ENCODE measurements at regions not wholly inside any gene's neighbourhood (a gene's known extent, or its start where the extent isn't known, plus 50 kb on each side); places are given as distances from the start of the nearest gene placed in this dataset.
"Not testable (repeated sequence)": the region's sequence is repeated elsewhere in the genome, so short reads cannot be mapped to it uniquely, and the experiment has no call there.

- Histone ChIP-seq H3K4me1 (ENCODE audit: control insufficient read depth, extremely low read depth, insufficient read depth, low read length) (no peaks in the 10 kb centered on the region), H4K20me1 (ENCODE audit: control insufficient read depth, extremely low read depth, insufficient read depth, low read length) (no peaks in the 10 kb centered on the region), H2AFZ (ENCODE audit: low read length) (no peak overlapping the region), H3K9ac (ENCODE audit: insufficient read depth, low read length) (no peak overlapping the region), H3K4me2 (ENCODE audit: extremely low read depth, insufficient read depth, low read length) (no peak overlapping the region), H3K4me3 (replicated peaks in 1 of 4; ENCODE audit: control extremely low read depth in 1 of 4, insufficient read depth in 1 of 4, low read depth in 3 of 4, low read length in 4 of 4) (no peak overlapping the region), H3K27me3 (ENCODE audit: control insufficient read depth, insufficient read depth, low read length) (no peaks in the 10 kb centered on the region), H3K9me3 (ENCODE audit: control insufficient read depth, insufficient read depth, low read depth, low read length) (no peaks in the 10 kb centered on the region), H3K79me2 (ENCODE audit: control insufficient read depth, insufficient read depth, low read length) (no peaks in the 10 kb centered on the region), H3K36me3 (ENCODE audit: control insufficient read depth, insufficient read depth, low read length) (no peaks in the 10 kb centered on the region), H3K27ac (ENCODE audit: insufficient read depth, low read length) (no peak overlapping the region)
- TF ChIP-seq EZH2 (IDR thresholded peaks at IDR 0.05; ENCODE audit: low read length, missing control alignments) (no peak), CTCF (conservative IDR thresholded peaks at IDR 0.05 in 1 of 2, IDR thresholded peaks at IDR 0.05 in 1 of 2; ENCODE audit: low read depth in 1 of 2, low read length in 2 of 2) (no peak)
- no peak for DNase-seq (ENCODE audit: low read depth in 2 of 2)
Measured at GRCh38 chr10:107969936-107970335, 805.4 kb upstream of the SORCS1 start.

- Histone ChIP-seq H4K20me1 (ENCODE audit: control insufficient read depth, extremely low read depth, insufficient read depth, low read length) (no peaks in the 10 kb centered on the region), H3K27ac (ENCODE audit: insufficient read depth, low read length) (no peak overlapping the region), H3K4me2 (ENCODE audit: extremely low read depth, insufficient read depth, low read length) (no peak overlapping the region), H3K4me1 (ENCODE audit: control insufficient read depth, extremely low read depth, insufficient read depth, low read length) (no peaks in the 10 kb centered on the region), H3K79me2 (ENCODE audit: control insufficient read depth, insufficient read depth, low read length) (no peaks in the 10 kb centered on the region), H3K4me3 (replicated peaks in 1 of 4; ENCODE audit: control extremely low read depth in 1 of 4, insufficient read depth in 1 of 4, low read depth in 3 of 4, low read length in 4 of 4) (no peak overlapping the region), H3K27me3 (ENCODE audit: control insufficient read depth, insufficient read depth, low read length) (no peaks in the 10 kb centered on the region), H2AFZ (ENCODE audit: low read length) (no peak overlapping the region), H3K9ac (ENCODE audit: insufficient read depth, low read length) (no peak overlapping the region), H3K36me3 (ENCODE audit: control insufficient read depth, insufficient read depth, low read length) (no peaks in the 10 kb centered on the region), H3K9me3 (ENCODE audit: control insufficient read depth, insufficient read depth, low read depth, low read length) (no peaks in the 10 kb centered on the region)
- no peak for TF ChIP-seq EZH2 (IDR thresholded peaks at IDR 0.05; ENCODE audit: low read length, missing control alignments)
- TF ChIP-seq CTCF (conservative IDR thresholded peaks at IDR 0.05 in 1 of 2, IDR thresholded peaks at IDR 0.05 in 1 of 2; ENCODE audit: low read depth in 1 of 2, low read length in 2 of 2): no peak
- peak; percentile 8 to 30 for DNase-seq (ENCODE audit: low read depth in 2 of 2)
Measured at GRCh38 chr10:107966826-107967225, 802.3 kb upstream of the SORCS1 start.

GRCh38 chr10:107952649-107953556 lies 788.4 kb upstream of the SORCS1 start:
- no peak overlapping the region for H3K4me2 ChIP-seq (ENCODE audit: extremely low read depth, insufficient read depth, low read length)
- H3K79me2 ChIP-seq (ENCODE audit: control insufficient read depth, insufficient read depth, low read length): no peaks in the 10 kb centered on the region
- no peaks in the 10 kb centered on the region for H3K4me1 ChIP-seq (ENCODE audit: control insufficient read depth, extremely low read depth, insufficient read depth, low read length)
- H3K4me3 ChIP-seq (replicated peaks in 1 of 4; ENCODE audit: control extremely low read depth in 1 of 4, insufficient read depth in 1 of 4, low read depth in 3 of 4, low read length in 4 of 4): no peak overlapping the region
- H3K9me3 ChIP-seq (ENCODE audit: control insufficient read depth, insufficient read depth, low read depth, low read length): no peaks in the 10 kb centered on the region
- no peak for TF ChIP-seq EZH2 (IDR thresholded peaks at IDR 0.05; ENCODE audit: low read length, missing control alignments)
- TF ChIP-seq CTCF (conservative IDR thresholded peaks at IDR 0.05 in 1 of 2, IDR thresholded peaks at IDR 0.05 in 1 of 2; ENCODE audit: low read depth in 1 of 2, low read length in 2 of 2): no peak
- no peak overlapping the region for H3K9ac ChIP-seq (ENCODE audit: insufficient read depth, low read length)
- no peak for DNase-seq (ENCODE audit: low read depth in 2 of 2)
- no peaks in the 10 kb centered on the region for H3K27me3 ChIP-seq (ENCODE audit: control insufficient read depth, insufficient read depth, low read length)
- no peak overlapping the region for H3K27ac ChIP-seq (ENCODE audit: insufficient read depth, low read length)
- no peak overlapping the region for H2AFZ ChIP-seq (ENCODE audit: low read length)
- H4K20me1 ChIP-seq (ENCODE audit: control insufficient read depth, extremely low read depth, insufficient read depth, low read length): no peaks in the 10 kb centered on the region
- no peaks in the 10 kb centered on the region for H3K36me3 ChIP-seq (ENCODE audit: control insufficient read depth, insufficient read depth, low read length)

GRCh38 chr10:107950411-107951062 lies 786.0 kb upstream of the SORCS1 start:
- not testable (repeated sequence) for H4K20me1 ChIP-seq (ENCODE audit: control insufficient read depth, extremely low read depth, insufficient read depth, low read length); H3K4me1 ChIP-seq (ENCODE audit: control insufficient read depth, extremely low read depth, insufficient read depth, low read length); H3K36me3 ChIP-seq (ENCODE audit: control insufficient read depth, insufficient read depth, low read length); H3K27ac ChIP-seq (ENCODE audit: insufficient read depth, low read length); H3K4me3 ChIP-seq (replicated peaks in 1 of 4; ENCODE audit: control extremely low read depth in 1 of 4, insufficient read depth in 1 of 4, low read depth in 3 of 4, low read length in 4 of 4); H3K9me3 ChIP-seq (ENCODE audit: control insufficient read depth, insufficient read depth, low read depth, low read length); DNase-seq (ENCODE audit: low read depth in 2 of 2); H3K4me2 ChIP-seq (ENCODE audit: extremely low read depth, insufficient read depth, low read length); H2AFZ ChIP-seq (ENCODE audit: low read length); H3K27me3 ChIP-seq (ENCODE audit: control insufficient read depth, insufficient read depth, low read length); H3K79me2 ChIP-seq (ENCODE audit: control insufficient read depth, insufficient read depth, low read length); H3K9ac ChIP-seq (ENCODE audit: insufficient read depth, low read length)

Data from fibroblast of lung (primary cell).